Keratinocyte (primary cell): ENCODE measurements at regions not wholly inside any gene's neighbourhood (a gene's known extent, or its start where the extent isn't known, plus 50 kb on each side); places are given as distances from the start of the nearest gene placed in this dataset.

Experiments used
- DNase-seq: peaks from one replicate; pipeline ENCODE4 v3.0.0-alpha.2; 2011; ENCODE audit warnings: low read depth, missing footprints, low spot score
- FAIRE-seq: peaks from 2 replicates; lab custom pipeline; 2011; peaks lifted over from hg19 to GRCh38; lab: Jason Lieb, UNC
- H2AFZ ChIP-seq: 2 replicates; pipeline ENCODE4 v1.6.0; 2012; ENCODE audit warnings: low read length, control low read depth, inconsistent platforms; ENCODE audit not compliant: control insufficient read depth
- H3K27ac ChIP-seq: 2 replicates; pipeline ENCODE4 v1.5.1; 2011; ENCODE audit warnings: low read length; ENCODE audit not compliant: control insufficient read depth, insufficient read depth
- H3K27me3 ChIP-seq: 3 replicates; pipeline ENCODE4 v1.6.0; 2011; ENCODE audit warnings: low read length; ENCODE audit not compliant: control insufficient read depth, insufficient read depth; ENCODE audit errors: extremely low read depth
- H3K36me3 ChIP-seq, 2 experiments: 2 replicates in 1 of 2; 3 replicates in 1 of 2; pipeline ENCODE4 v1.5.1; 2011; ENCODE audit warnings: low read length in 2 of 2, mild to moderate bottlenecking in 1 of 2; ENCODE audit not compliant: control insufficient read depth in 2 of 2, insufficient read depth in 2 of 2; ENCODE audit errors: extremely low read depth in 1 of 2
- H3K4me1 ChIP-seq: 3 replicates; pipeline ENCODE4 v1.5.1; 2011; ENCODE audit warnings: low read length; ENCODE audit not compliant: control insufficient read depth, insufficient read depth; ENCODE audit errors: extremely low read depth
- H3K4me2 ChIP-seq: 3 replicates; pipeline ENCODE4 v1.6.0; 2011; ENCODE audit warnings: low read depth, low read length; ENCODE audit not compliant: control insufficient read depth, insufficient read depth; ENCODE audit errors: extremely low read depth
- H3K4me3 ChIP-seq, 3 experiments: fragments of 200-600 bp in 1 of 3; sonication (generic) in 1 of 3; 2 replicates in 2 of 3; 3 replicates in 1 of 3; pipeline ENCODE4 v1.5.1; 2011 to 2016; ENCODE audit warnings: low read length in 3 of 3, mild to moderate bottlenecking in 3 of 3, control low read depth in 2 of 3, inconsistent platforms in 1 of 3, low read depth in 1 of 3, mixed read lengths in 1 of 3, mixed run types in 1 of 3, moderate library complexity in 1 of 3; ENCODE audit not compliant: control insufficient read depth in 2 of 3, insufficient read depth in 2 of 3; ENCODE audit errors: extremely low read depth in 1 of 3
- H3K79me2 ChIP-seq: 2 replicates; pipeline ENCODE4 v1.6.0; 2012; ENCODE audit warnings: low read length; ENCODE audit not compliant: control insufficient read depth, insufficient read depth
- H3K9ac ChIP-seq: 3 replicates; pipeline ENCODE4 v1.6.0; 2011; ENCODE audit warnings: low read length; ENCODE audit not compliant: control insufficient read depth, insufficient read depth; ENCODE audit errors: extremely low read depth
- H3K9me1 ChIP-seq: 3 replicates; pipeline ENCODE4 v1.6.0; 2011; ENCODE audit warnings: low read length; ENCODE audit not compliant: control insufficient read depth, insufficient read depth; ENCODE audit errors: extremely low read depth
- H3K9me3 ChIP-seq: 2 replicates; pipeline ENCODE4 v1.5.1; 2012; ENCODE audit warnings: low read depth, low read length; ENCODE audit not compliant: control insufficient read depth
- H4K20me1 ChIP-seq: 3 replicates; pipeline ENCODE4 v1.6.0; 2011; ENCODE audit warnings: low read length; ENCODE audit not compliant: control insufficient read depth, insufficient read depth; ENCODE audit errors: extremely low read depth
- EZH2 ChIP-seq: IDR thresholded peaks from one replicate; pipeline ENCODE4 v1.6.1; 2012; ENCODE audit warnings: inconsistent platforms, mild to moderate bottlenecking, low read length, moderate library complexity
- dilution Hi-C: fragments of 300-500 bp; cut with MboI; formaldehyde crosslinking; loops from one replicate; pipeline ENCODE4 v1.7.0; 2020; ENCODE audit warnings: low sequenced_read_pairs; ENCODE audit not compliant: extremely low pct_ligation_motif_present
- TF ChIP-seq, protein P1 (sequence below), 3 experiments: IDR thresholded peaks in 1 of 3; conservative IDR thresholded peaks in 1 of 3; optimal IDR thresholded peaks in 1 of 3; 2 replicates in 2 of 3; 3 replicates in 1 of 3; pipeline versions ENCODE3 to v1.5.1; 2011; ENCODE audit warnings: low read length in 3 of 3, mild to moderate bottlenecking in 3 of 3, moderate library complexity in 2 of 3, control low read depth in 1 of 3, inconsistent platforms in 1 of 3; ENCODE audit not compliant: insufficient read depth in 2 of 3; ENCODE audit errors: extremely low read depth in 1 of 3

DNA sequence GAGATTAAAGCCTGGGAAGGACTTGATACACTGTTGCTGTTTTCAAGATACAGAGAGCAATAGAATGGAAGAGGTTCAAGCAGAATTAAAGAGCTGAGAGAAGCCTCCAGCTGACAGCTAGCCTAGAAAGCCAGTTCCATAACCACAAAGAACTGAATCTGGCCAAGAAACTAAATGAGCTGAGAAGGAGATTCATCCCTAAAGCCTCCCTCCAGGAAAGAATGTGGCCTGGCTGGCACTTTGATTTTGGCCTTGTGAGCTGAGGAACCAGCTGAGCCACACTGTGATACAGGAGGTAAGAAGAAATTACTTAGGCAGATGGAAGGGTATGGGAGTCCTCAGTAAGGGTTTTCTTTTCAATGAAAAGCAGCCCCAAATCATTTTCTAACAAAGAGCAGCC lies 324.1 kb downstream of the PHF14 start:
- Histone ChIP-seq H3K9ac (no peak overlapping the region), H2AFZ (no peak overlapping the region), H3K4me1 (no peaks in the 10 kb centered on the region), H4K20me1 (no peaks in the 10 kb centered on the region), H3K36me3 (no peaks in the 10 kb centered on the region), H3K9me1 (no peaks in the 10 kb centered on the region), H3K79me2 (no peaks in the 10 kb centered on the region), H3K27me3 (no peaks in the 10 kb centered on the region), H3K4me2 (no peak overlapping the region), H3K27ac (no peak overlapping the region), H3K4me3 (no peak overlapping the region), H3K9me3 (no peaks in the 10 kb centered on the region)
- DNase-seq = no peak
- no peak for TF ChIP-seq EZH2
- TF ChIP-seq, protein P1, sequence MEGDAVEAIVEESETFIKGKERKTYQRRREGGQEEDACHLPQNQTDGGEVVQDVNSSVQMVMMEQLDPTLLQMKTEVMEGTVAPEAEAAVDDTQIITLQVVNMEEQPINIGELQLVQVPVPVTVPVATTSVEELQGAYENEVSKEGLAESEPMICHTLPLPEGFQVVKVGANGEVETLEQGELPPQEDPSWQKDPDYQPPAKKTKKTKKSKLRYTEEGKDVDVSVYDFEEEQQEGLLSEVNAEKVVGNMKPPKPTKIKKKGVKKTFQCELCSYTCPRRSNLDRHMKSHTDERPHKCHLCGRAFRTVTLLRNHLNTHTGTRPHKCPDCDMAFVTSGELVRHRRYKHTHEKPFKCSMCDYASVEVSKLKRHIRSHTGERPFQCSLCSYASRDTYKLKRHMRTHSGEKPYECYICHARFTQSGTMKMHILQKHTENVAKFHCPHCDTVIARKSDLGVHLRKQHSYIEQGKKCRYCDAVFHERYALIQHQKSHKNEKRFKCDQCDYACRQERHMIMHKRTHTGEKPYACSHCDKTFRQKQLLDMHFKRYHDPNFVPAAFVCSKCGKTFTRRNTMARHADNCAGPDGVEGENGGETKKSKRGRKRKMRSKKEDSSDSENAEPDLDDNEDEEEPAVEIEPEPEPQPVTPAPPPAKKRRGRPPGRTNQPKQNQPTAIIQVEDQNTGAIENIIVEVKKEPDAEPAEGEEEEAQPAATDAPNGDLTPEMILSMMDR (optimal IDR thresholded peaks at IDR 0.05 in 1 of 3, IDR thresholded peaks at IDR 0.05 in 1 of 3, conservative IDR thresholded peaks at IDR 0.05 in 1 of 3; ENCODE audit: extremely low read depth in 1 of 3, insufficient read depth in 2 of 3, low read length in 3 of 3) = no peak
- FAIRE-seq = no peak
- dilution Hi-C loops = no loop called here

DNA sequence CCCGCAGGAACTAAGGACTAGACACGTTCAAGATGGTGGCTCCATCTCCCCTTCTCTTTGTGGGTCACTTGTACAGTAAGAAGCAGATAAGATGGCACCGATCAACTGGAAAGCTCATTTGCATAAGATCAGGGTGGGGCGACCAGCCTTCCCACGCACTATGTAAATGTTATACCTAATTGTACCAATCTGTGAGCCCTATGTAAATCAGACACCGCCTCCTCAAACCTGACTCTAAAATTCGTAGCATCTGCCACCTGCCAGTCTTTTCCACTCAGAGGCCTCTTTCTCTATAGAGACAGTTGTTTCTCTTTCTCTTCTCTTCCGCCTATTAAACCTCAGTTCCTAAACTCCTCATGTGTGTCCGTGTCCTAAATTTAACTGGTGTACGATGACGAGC lies 324.5 kb downstream of the PHF14 start:
- H3K27me3 ChIP-seq = no peaks in the 10 kb centered on the region
- H3K36me3 ChIP-seq = no peaks in the 10 kb centered on the region
- no peak overlapping the region for H3K4me2 ChIP-seq
- no peak overlapping the region for H2AFZ ChIP-seq
- no peaks in the 10 kb centered on the region for H3K9me1 ChIP-seq
- H4K20me1 ChIP-seq = no peaks in the 10 kb centered on the region
- no peak overlapping the region for H3K4me3 ChIP-seq
- no peaks in the 10 kb centered on the region for H3K4me1 ChIP-seq
- H3K9me3 ChIP-seq = no peaks in the 10 kb centered on the region
- TF ChIP-seq, protein P1 (optimal IDR thresholded peaks at IDR 0.05 in 1 of 3, IDR thresholded peaks at IDR 0.05 in 1 of 3, conservative IDR thresholded peaks at IDR 0.05 in 1 of 3; ENCODE audit: extremely low read depth in 1 of 3, insufficient read depth in 2 of 3, low read length in 3 of 3) = no peak
- TF ChIP-seq EZH2 = no peak
- DNase-seq = no peak
- no peak overlapping the region for H3K27ac ChIP-seq
- no peak overlapping the region for H3K9ac ChIP-seq
- FAIRE-seq = no peak
- H3K79me2 ChIP-seq = no peaks in the 10 kb centered on the region
- dilution Hi-C loops = no loop called here
